CD4-positive, alpha-beta T cell (primary cell): ENCODE measurements at regions not wholly inside any gene's neighbourhood (a gene's known extent, or its start where the extent isn't known, plus 50 kb on each side); places are given as distances from the start of the nearest gene placed in this dataset.

Experiments used
- ATAC-seq: fragments of 200-7000 bp; cut with Tn5 transposase; one replicate; pipeline ENCODE4 v1.10.0; 2022; ENCODE audit warnings: mild to moderate bottlenecking; ENCODE audit not compliant: poor library complexity
- CTCF ChIA-PET: fragments of 350-600 bp; sonication (Branson Sonifier 250); formaldehyde crosslinking; loops from one replicate; lab custom pipeline; 2021; ENCODE audit warnings: antibody characterized with exemption, inconsistent platforms; lab: Charles Lee
- POLR2A ChIA-PET: fragments of 350-600 bp; sonication (Branson Sonifier 250); formaldehyde crosslinking; loops from one replicate; lab custom pipeline; 2021; ENCODE audit warnings: antibody characterized with exemption, inconsistent platforms; lab: Charles Lee
- DNase-seq, 14 experiments: peaks; one replicate each; pipeline ENCODE4 v3.0.0-alpha.2; 2013 to 2020; ENCODE audit warnings: mixed read lengths in 2 of 14
- H3K27ac ChIP-seq, 2 donors: one replicate each; pipeline versions ENCODE4 v1.5.1 to v1.7.0; 2013; ENCODE audit warnings: low read length in 2 of 2, low read depth in 1 of 2, mild to moderate bottlenecking in 1 of 2
- H3K27me3 ChIP-seq, 2 experiments: 1 replicate in 1 of 2; 2 replicates in 1 of 2; pipeline versions ENCODE4 v1.6.1 to v1.7.0; 2013; ENCODE audit warnings: low read length in 2 of 2, control low read depth in 1 of 2, mild to moderate bottlenecking in 1 of 2, moderate library complexity in 1 of 2; ENCODE audit not compliant: insufficient read depth in 2 of 2, control insufficient read depth in 1 of 2
- H3K36me3 ChIP-seq: one replicate; pipeline ENCODE4 v1.6.1; 2013; ENCODE audit warnings: low read length, control low read depth; ENCODE audit not compliant: insufficient read depth
- H3K4me1 ChIP-seq: one replicate; pipeline ENCODE4 v1.6.1; 2013; ENCODE audit warnings: low read length, control low read depth; ENCODE audit not compliant: insufficient read depth
- H3K4me3 ChIP-seq: one replicate; pipeline ENCODE4 v1.5.1; 2013; ENCODE audit warnings: mild to moderate bottlenecking, low read length, moderate library complexity
- H3K9me3 ChIP-seq, 2 experiments: 1 replicate in 1 of 2; 2 replicates in 1 of 2; pipeline versions ENCODE4 v1.6.1 to v1.7.0; 2013; ENCODE audit warnings: low read length in 2 of 2, mild to moderate bottlenecking in 2 of 2, control low read depth in 1 of 2, moderate library complexity in 1 of 2; ENCODE audit not compliant: control insufficient read depth in 1 of 2, insufficient read depth in 1 of 2
- H3K27ac Mint-ChIP-seq: one replicate; pipeline ENCODE4 v1.8.0; 2020; ENCODE audit warnings: mixed read lengths
- H3K27me3 Mint-ChIP-seq: one replicate; pipeline ENCODE4 v1.8.0; 2021; ENCODE audit warnings: mixed read lengths
- H3K36me3 Mint-ChIP-seq: one replicate; pipeline ENCODE4 v1.8.0; 2021; ENCODE audit warnings: low read depth, mixed read lengths
- H3K4me1 Mint-ChIP-seq: one replicate; pipeline ENCODE4 v1.8.0; 2021; ENCODE audit warnings: low read depth, mixed read lengths
- H3K4me3 Mint-ChIP-seq: one replicate; pipeline ENCODE4 v1.8.0; 2020; ENCODE audit warnings: mild to moderate bottlenecking, mixed read lengths
- H3K9me3 Mint-ChIP-seq: one replicate; pipeline ENCODE4 v1.8.0; 2020; ENCODE audit warnings: mixed read lengths
- intact Hi-C, 2 experiments: fragments of 100-400 bp; cut with DNase I in 1 of 2; cut with micrococcal nuclease in 1 of 2; formaldehyde crosslinking; loops; one replicate each; pipeline versions ENCODE4 v1.15.1 to v1.9.0; 2023 to 2025; cut with DNase I, micrococcal nuclease
- TF ChIP-seq, protein P1 (sequence below): fragments of 200-600 bp; IDR thresholded peaks from one replicate; pipeline ENCODE4 v1.8.0; 2022; ENCODE audit warnings: antibody characterized with exemption, mild to moderate bottlenecking

- Mint-ChIP-seq H3K36me3 (no peaks in the 10 kb centered on the region), H3K4me1 (no peaks in the 10 kb centered on the region), H3K9me3 (peaks cover 5% of the 10 kb centered on the region), H3K27me3 (no peaks in the 10 kb centered on the region), H3K27ac (no peak overlapping the region), H3K4me3 (no peak overlapping the region)
- Histone ChIP-seq H3K9me3 (no peaks in the 10 kb centered on the region), H3K4me1 (no peaks in the 10 kb centered on the region), H3K4me3 (no peak overlapping the region), H3K27ac (no peak overlapping the region), H3K36me3 (no peaks in the 10 kb centered on the region), H3K27me3 (no peaks in the 10 kb centered on the region)
- ATAC-seq (no peak), DNase-seq (no peak)
- TF ChIP-seq, protein P1, sequence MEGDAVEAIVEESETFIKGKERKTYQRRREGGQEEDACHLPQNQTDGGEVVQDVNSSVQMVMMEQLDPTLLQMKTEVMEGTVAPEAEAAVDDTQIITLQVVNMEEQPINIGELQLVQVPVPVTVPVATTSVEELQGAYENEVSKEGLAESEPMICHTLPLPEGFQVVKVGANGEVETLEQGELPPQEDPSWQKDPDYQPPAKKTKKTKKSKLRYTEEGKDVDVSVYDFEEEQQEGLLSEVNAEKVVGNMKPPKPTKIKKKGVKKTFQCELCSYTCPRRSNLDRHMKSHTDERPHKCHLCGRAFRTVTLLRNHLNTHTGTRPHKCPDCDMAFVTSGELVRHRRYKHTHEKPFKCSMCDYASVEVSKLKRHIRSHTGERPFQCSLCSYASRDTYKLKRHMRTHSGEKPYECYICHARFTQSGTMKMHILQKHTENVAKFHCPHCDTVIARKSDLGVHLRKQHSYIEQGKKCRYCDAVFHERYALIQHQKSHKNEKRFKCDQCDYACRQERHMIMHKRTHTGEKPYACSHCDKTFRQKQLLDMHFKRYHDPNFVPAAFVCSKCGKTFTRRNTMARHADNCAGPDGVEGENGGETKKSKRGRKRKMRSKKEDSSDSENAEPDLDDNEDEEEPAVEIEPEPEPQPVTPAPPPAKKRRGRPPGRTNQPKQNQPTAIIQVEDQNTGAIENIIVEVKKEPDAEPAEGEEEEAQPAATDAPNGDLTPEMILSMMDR, result no peak
- ChIA-PET CTCF (no interaction called here), POLR2A (no interaction called here)
- intact Hi-C loops, result no loop called here
Observed at GRCh38 chr6:97995158-97995557, 712.1 kb upstream of the MMS22L start.

- Mint-ChIP-seq H3K36me3 (no peaks in the 10 kb centered on the region), H3K27me3 (no peaks in the 10 kb centered on the region), H3K27ac (no peak overlapping the region), H3K4me3 (no peak overlapping the region), H3K4me1 (no peaks in the 10 kb centered on the region), H3K9me3 (peaks cover 2% of the 10 kb centered on the region)
- Histone ChIP-seq H3K36me3 (no peaks in the 10 kb centered on the region), H3K4me3 (no peak overlapping the region), H3K4me1 (no peaks in the 10 kb centered on the region), H3K27ac (no peak overlapping the region), H3K9me3 (no peaks in the 10 kb centered on the region), H3K27me3 (no peaks in the 10 kb centered on the region)
- ATAC-seq, result no peak
- DNase-seq, result no peak
- CTCF ChIA-PET, result no interaction called here
- POLR2A ChIA-PET, result no interaction called here
- TF ChIP-seq, protein P1, result no peak
- intact Hi-C loops, result no loop called here
Observed at GRCh38 chr6:98002678-98003077, 719.7 kb upstream of the MMS22L start.

DNA sequence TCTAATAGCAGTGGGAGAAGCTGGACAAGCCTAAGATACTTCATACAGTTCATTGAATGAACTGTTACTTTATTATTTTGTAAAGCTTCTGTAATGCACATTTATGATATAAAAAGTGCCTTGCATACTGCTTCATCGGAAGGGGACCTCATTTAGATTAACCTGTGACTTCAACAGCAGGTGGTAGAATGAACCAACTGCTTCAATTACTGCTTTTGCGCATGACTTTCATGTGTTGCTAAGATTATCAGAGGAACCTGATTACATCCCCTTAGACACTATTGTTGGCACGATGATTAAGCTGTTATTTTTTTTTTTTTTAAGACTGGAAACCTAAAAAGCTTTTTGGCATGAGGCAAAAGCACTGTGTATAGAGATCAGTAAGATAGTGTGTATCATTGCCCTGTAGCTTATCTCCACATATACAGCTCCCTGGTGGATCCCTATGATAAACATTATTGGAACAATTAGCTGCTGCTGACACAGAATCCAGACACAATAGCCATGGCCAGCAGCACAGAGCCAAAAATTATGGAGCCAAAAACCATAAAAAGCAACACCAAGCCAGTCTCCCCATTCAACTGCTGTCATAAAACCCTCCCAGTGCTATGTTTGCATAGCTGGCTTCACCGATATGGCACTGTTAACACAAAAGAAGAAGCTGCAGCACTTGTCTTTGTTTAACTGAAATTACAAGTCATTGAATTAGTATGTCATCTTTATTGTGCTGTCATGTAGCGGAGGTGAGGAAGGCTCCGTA is 731.6 kb upstream of the MMS22L start:
- H3K36me3 Mint-ChIP-seq, result no peaks in the 10 kb centered on the region
- ChIA-PET POLR2A (no interaction called here), CTCF (no interaction called here)
- Histone ChIP-seq H3K4me1 (no peaks in the 10 kb centered on the region), H3K27me3 (no peaks in the 10 kb centered on the region), H3K9me3 (no peaks in the 10 kb centered on the region), H3K27ac (no peak overlapping the region), H3K4me3 (no peak overlapping the region), H3K36me3 (no peaks in the 10 kb centered on the region)
- H3K4me1 Mint-ChIP-seq, result no peaks in the 10 kb centered on the region
- ATAC-seq (no peak), DNase-seq (no peak)
- H3K4me3 Mint-ChIP-seq, result no peak overlapping the region
- H3K27me3 Mint-ChIP-seq, result no peaks in the 10 kb centered on the region
- no peaks in the 10 kb centered on the region for H3K9me3 Mint-ChIP-seq
- intact Hi-C loops, result no loop called here
- H3K27ac Mint-ChIP-seq, result no peak overlapping the region
- TF ChIP-seq, protein P1, result no peak
